Activated T-cell treated with anti-CD3 and anti-CD28 coated beads for 24 hours (primary cell): ENCODE measurements at regions not wholly inside any gene's neighbourhood (a gene's known extent, or its start where the extent isn't known, plus 50 kb on each side); places are given as distances from the start of the nearest gene placed in this dataset.

Experiments used
- DNase-seq: peaks from one replicate; pipeline ENCODE4 v3.0.0-alpha.2; 2020; ENCODE audit warnings: low read depth

DNA sequence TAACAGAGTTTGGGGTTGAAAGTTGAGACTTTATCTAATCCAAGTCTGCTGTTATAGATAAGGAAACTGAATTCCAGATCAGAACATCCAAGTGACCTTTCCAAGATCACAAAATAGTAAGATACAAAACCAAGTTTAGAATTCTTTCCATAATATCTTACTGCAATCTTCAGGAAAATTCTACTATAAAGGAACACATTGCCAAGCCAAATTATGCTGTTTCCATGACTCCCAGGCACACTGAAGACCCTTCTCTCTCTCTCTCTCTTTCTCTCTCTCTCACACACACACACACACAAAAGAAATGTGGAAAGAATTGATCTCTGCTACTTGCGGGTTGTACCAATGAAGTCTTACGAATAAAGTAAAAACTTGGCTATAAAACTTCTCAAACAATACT, 398.4 kb downstream of the METTL4 start:
- no peak for DNase-seq

DNA sequence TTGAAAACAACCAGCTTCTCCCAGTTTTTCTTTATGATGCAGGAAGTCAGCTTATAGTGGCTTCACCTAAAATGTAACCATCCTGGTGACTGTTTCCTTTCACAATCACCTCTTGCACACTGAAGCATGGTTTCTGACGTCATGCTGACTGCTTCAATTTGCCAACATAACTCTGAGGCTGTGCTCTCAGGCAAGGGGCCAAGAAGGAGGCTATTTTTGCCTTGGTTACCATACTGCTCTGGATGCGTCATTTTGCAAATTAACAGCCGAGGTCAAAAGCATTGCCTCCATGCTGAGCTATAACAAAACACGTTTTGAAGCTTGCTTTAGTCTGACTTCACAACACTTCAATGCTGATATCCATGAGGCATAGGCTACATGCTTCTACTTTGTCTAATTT, 397.8 kb downstream of the METTL4 start:
- no peak for DNase-seq

DNA sequence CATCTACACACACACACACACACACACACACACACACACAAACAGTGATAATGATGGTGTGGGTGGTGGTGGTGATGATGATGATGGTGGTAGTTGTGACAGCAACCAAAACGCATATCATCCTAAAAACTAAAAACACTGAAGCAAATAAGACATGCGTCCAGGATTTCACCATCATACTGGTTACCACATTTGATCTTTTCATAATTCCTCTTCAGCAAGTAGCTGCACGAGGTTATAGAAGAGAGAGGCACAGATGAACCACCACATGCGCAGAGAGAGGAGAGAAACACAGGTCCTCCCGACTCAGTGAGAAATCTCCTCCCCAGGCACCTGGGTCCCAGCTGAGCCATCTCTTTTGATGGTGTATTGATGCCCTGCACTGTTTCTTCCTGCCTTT, 393.3 kb downstream of the METTL4 start:
- DNase-seq: no peak

DNA sequence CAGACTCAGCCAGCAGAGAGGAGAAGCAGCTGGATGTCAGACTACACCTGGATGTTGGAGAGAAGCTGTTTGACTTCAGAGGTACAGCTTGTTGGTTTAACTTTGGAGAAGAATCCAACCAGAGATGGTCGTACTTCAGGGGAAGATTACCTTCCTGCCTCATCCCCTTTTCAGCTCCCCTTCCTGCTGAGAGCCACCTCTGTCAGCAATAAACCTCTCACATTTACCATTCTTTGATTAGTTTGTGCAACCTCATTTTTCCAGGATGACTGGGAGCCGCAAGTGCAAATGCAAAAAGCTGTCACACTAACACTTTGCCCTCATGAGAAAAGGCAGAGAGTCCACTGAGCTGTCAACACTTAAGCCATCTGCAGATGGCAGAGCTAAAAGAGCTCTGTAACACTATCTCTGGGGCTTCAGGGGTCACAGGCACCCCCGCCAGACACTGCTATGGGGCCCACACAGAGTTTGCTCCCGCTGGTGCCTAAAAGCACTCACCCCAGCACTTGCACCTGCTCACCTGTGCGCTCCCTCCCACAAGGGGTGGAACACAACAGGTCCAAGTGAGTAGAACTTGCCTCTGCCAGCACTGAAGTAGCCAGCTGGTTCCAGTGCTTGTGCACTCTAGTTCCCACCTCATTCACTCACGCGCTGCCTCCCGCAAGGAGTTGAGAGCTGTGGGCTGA, 391.7 kb downstream of the METTL4 start:
- no peak for DNase-seq

DNA sequence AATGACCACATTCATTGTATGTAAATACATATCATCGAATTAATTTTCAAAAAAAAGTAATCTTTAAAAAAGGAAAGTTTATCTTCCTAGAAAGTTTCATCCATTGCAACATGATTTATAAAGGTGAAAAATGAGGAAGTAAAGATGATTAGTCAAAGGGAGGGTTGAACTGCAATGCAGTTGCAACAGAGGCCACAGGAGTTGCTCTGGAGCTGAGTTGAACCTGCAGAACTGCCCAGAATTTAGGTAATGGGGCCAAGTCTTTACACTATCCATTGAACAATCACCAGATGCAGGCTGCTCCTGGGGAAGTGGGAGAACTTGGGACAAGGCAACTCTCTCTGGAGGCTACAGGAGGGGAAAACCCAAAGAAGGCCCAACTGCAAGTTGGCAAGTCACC, 390.7 kb downstream of the METTL4 start:
- DNase-seq: no peak

DNA sequence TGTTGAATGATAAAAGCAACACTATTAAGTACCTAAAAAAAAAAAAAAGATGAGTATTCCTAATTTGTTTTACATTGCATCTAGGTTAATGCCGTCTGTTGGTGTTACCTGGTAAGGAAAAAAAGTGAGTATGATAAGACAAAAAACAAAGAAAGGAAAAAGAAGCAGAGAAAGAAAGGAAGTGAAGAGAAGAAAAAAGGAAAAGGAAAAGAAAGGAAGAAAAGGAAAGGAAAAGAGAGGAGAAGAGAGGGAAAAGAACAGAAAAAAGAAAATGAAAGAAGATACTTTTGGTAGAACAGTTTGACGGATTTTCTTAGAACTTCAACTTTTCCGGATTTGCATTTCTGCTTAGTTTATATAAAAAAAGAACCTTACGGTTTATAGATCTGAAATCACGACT, 387.9 kb downstream of the METTL4 start:
- DNase-seq: no peak

DNA sequence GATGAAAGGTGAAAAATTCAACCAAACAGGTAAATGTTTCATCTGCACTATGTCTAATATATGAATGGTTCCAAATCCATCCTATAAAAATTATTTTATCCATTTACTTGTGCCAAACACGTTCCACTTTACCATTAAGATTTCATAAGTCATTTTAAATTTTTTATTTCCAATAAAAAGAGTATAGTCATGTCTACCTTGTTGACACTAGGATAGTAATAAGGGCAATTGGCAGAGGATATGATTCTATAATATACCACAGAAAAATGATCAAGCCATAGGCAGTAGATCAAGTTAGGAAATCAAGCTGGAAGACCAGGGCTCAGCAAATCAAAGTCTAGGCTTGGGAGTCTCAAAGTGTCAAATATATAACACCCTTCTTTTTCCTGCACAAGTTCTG, 384.3 kb downstream of the METTL4 start:
- no peak for DNase-seq

DNA sequence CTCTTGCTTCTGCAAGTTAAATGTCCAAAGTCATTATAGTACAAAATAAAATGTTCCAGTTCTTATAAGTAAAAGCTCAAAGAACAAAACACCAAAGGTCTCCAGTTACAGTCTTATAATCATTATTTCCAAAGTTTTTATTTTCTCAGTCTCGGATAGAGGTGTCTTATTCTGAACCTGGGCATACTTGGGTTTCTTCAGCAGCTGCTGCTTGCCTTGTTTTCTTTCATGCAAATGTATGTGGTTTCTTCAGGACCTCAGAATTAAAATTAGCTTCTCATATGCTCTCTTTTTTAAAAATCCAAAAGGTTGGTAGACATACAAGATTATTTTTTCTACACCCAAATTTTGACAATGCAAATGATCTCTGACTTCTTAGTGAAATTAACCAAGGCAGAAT, 383.0 kb downstream of the METTL4 start:
- no peak for DNase-seq

DNA sequence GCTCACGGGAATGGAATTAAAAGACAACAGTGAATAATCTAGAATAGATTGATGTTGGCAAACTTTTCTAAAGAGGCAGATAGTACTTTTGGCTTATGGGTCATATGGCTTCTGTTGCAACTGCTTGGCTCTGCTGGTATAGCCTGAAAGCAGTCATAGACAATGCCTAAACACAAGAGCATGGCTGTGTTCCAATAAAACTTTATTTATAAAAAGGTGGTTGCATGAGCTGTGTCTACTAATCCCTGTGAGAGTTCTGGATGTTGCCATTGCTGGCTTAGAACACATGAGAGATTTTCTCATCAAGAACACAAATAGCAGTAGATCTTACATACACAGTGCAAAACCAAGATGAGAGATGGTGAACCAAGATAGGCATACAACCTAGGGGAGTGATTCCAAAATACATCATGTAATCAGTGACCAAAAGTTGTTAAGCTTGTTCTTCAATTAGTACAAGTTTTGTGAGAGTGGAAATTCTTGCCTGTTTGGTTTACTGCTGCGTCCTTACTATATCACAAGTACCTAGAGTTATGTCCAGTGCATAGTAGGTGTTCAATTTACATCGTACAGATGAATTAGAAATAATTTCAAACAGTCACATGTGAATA, 380.0 kb downstream of the METTL4 start:
- no peak for DNase-seq

DNA sequence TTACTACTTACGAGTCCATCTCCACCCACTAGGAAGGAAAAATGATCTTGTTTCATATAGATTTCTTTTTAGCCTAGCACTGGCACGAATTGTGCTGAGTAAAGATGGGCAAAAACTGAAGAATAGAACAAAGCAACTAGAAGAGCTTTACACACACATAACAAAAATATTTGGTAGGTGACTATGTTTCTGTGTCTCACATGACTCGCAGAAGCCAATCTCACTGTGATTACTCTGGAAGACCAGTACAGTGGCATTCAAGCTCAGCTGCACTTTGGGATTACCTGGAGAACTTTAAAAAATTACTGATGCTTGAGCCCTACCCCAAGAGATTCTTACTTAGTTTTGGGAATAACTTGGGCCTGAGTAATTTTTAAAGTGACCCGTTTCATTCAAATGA, 378.7 kb downstream of the METTL4 start:
- no peak for DNase-seq

DNA sequence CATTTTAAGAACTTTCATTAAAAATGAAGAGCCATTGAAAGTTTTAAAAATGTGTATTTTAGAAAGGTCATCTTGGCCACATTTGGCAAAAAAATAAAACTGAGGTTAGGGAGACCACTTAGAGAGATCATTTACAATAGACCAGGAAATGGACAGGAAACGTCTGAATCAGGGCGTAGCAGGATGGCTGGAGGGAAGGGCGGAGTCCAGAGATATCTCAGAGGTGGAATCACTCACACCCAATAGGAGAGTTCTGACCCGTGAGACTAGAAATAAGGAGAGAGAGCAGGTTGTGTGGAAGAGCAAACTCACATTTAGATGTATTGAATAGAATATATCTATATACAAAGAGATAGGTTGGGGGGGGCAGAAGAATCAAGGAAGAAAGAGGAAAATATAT, 373.4 kb downstream of the METTL4 start:
- DNase-seq: no peak

DNA sequence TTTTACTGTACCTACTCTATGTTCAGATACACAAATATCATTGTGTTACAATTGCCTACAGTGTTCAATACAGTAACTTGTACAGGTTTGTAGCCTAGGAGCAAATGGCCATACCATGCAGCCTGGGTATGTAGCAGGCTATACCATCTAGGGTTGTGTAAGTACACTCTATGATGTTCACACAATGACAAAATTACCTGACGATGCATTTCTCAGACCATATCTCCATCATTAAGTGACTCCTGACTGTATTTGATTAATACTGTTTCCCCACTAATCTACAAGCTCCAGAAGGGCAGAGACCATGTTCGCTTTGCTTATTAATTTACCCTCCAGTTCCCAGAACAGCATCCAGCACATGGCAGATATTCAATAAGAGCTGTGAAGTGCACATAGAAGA, 372.2 kb downstream of the METTL4 start:
- DNase-seq: no peak

DNA sequence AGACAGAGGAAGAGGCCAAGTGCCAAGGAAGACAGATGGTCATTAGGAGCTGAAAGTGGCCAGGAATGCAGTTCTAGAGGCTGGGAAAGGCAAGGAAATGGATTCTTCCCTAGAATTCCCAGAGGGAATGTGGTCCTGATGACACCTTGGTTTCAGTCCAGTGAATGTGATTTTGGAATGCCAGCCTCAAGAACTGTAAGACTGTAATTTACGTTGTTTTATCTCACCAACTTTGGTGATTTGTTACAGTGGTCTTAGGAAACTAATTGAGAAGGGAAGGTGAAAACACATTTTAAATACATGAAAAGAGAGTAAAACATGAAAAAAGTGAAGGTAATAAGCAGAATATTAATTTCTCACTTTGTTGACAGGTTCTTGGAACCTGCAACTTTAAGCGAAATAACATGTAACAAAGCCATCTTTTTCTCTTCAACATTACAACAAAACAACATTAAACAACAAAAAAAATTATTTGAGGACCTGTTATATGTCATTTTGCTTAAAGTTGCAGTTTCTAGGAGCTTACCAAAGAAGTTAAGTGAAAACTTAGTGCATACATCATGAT, 370.2 kb downstream of the METTL4 start:
- no peak for DNase-seq

DNA sequence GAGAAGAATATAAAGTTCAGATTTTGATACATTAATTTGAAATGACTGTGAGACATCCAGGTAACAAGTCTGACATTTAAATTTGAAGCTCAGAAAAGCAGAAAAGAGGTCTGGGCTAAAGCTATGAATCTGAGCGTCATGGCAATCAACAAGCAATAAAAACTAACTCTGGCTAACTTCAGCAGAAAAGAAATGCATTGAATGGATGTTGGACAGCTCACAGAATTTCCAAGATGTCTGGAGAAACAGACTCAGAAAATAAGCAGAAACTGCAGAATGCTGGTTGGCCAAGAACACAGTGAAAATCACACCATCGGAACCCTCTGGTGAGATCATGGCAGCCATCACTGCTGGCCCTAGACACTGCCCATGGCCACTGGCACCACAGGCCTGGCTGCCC, 366.6 kb downstream of the METTL4 start:
- no peak for DNase-seq

DNA sequence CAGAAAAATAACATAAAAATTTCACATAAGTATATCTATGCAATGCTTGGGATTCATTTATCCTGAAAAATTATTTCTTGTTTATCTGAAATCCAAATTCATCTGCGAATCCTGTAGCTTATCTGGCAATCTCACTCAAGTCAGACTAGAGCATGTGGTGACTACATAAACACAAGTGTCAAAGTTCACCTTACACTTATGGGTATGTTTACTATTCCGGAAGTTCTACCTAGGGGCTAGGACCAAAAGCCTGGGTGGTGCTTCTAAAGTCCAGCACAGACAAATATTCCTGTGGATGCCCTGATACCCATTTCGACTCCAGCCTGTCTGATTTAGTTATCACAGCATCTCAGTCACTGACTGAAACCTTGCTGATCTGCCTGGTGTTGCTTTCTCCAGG, 364.0 kb downstream of the METTL4 start:
- DNase-seq: no peak

DNA sequence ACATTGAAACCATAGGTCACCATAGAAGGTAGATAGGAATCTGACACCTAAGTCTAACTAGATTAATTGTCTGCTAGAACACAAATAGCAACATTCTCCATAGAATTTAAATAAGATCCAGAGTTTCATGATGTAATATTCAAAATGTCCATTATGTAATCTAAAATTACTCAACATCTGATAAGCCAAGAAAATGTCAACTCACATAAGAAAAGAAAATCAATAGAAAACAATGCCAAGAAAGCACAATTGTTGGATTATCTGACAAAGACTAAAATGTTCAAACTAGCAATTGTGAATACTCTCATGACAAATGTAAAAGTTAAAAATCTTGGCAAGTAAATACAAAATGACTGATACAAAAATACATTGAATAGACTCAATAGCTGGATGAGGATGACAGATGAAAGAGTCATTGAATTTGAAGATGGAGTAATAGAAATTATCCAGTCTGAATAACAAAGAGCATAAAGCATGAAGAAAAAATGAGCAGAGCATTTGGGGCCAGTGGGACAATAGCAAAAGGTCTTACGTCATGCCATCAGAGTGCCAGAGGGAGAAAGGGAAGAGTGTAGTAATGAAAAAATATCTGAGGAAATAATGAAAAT, 358.6 kb downstream of the METTL4 start:
- DNase-seq: no peak

DNA sequence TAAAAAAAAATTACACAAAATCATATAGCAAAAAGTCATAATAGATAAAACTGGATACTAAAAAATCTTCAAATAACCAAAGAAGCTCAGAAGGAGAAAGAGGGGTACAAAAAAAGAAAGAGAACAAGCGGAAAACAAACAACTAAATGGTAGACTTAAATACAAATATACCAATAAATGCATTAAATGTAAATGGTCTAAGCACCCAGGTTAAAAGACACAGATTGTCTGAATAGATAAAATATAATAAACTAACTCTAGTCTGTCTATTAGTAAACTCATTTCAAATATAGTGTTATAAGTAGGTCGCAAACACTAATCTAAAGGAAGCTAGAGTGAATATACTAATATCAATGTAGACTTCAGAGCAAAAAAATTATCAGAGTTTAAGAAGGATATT, 357.4 kb downstream of the METTL4 start:
- DNase-seq: no peak

DNA sequence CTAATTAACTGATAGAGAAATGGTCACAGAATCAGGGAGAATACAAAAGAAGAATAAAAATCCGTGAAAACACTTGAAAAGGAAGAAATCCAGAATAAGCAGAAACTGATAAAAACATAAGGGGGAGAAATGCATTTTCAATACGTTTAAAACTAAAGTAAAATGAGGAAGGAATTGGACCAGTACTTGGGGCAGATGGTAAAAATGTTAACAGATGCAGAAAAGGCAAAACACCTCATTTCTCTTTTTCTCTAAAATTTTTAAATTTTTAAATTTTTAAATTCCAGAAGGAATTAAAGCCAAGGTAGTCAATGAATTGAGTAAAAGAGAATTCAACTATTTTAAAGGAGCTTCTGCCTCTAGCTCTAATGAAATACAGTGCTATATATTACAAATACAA, 353.9 kb downstream of the METTL4 start:
- DNase-seq: no peak

DNA sequence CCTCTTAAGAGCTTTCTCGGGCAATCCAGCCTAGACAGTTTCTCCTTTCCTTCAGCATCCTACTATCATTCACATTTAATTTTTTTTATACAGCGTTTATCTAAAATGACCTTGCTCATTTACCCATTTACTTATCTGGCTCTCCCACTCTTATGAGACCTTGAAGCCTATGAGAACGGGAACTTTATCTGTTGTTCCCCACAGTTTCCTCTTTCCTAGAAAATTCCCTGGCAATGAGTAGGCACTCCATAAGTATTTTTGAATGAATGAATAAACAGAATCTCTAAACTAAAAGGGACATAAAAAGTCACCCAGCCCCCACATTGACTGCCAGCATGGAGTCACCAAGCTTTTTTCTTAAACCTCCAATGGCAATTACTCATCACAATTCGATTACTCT, 353.2 kb downstream of the METTL4 start:
- DNase-seq: no peak

DNA sequence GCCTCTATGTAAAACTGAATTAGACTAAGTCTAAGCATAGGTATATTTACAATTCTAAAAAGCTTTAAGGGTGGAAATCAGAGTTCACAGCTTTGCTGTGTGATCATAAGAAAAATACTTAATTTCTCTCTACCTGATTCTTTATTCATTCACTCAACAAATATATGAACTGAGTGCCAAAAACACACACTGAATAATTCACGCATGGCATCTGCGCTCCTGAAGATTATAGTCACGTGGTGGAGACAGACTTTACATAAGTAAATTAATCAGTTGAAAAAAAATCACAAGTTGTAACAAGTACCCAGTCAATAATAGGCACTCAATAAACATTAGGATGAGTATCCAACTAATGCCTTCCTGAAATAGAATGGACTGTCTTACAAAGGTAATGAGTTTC, 351.6 kb downstream of the METTL4 start:
- DNase-seq: no peak

DNA sequence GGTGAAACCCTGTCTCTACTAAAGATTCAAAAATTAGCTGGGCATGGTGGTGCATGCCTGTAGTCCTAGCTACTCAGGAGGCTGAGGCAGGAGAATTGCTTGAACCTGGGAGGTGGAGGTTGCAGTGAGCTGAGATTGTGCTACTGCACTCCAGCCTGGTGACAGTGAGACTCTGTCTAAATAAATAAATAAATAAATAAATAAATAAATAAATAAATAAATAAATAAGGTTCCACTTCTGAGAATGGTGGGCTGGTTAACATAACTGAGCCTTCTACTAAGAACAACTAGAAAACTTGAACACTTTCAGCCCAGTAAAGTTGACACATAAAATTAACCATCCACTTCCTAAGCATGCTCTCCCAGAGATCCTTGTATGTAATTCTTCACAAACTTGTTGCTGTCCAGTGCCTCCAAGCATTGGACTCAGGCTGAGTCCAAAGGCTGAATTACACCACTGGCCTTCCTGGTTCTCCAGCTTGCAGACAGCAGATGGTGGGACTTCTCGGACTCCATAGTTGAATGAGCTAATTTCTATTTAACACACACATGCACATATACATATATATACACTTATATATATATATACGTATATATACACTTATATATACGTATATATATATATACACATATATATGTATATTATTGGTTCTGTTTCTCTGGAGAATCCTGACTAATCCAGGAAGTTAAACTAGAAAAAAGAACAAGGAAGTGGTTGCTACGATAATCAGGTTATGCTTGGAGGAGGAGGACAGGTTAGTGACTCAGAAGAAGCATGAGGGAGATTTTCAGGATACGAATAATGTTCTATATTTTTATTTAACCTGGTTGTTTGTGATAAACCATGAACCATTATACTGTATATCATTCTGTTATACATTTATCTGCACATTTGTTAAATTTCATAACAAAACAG, 348.8 kb downstream of the METTL4 start:
- no peak for DNase-seq

DNA sequence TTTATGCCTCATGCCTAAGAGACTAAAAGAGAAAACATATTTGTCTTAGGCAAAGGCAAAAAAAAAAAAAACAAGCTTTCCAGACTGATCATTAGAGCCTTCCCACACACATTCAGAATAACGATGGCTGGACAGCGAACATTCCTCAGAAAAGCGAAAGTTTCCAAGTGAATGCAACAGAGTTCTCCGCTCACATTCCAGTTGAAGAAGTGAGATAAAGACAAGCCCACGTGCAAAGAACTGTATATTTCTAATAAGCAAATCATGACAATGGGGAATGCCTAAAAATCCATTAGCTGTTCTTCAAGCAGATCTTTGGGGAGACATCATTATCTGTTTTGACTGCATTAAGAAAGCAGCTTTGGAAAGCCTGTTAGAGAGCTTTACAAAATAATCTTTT, 347.9 kb downstream of the METTL4 start:
- no peak for DNase-seq

DNA sequence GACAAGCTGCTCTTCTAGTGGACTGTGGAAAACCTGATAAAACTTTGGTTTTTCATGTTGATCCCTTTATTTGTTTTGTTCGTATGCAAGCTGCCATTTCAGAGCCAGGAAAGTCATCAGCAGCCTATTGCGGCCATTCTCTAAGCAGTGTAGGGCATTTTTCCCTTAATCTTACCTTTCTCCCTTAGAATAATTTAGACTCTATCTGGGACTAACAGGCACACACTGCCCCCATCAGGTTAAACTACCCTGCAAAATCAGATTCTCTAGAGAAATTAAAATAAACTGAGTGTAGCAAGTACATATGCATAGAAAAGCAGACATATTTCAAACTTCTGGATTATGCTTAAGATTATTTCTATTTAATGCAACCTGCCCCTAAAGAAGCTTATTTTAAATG, 347.5 kb downstream of the METTL4 start:
- DNase-seq: no peak
